Nephron progenitor cell (in vitro differentiated cells): ENCODE measurements at regions not wholly inside any gene's neighbourhood (a gene's known extent, or its start where the extent isn't known, plus 50 kb on each side); places are given as distances from the start of the nearest gene placed in this dataset.
"Not testable (repeated sequence)": the region's sequence is repeated elsewhere in the genome, so short reads cannot be mapped to it uniquely, and the experiment has no call there.

Experiments used
- DNase-seq: peaks from one replicate; pipeline ENCODE4 v3.0.0; 2021
- H3K27ac Mint-ChIP-seq: 2 replicates; pipeline ENCODE4 v1.8.0; 2021; ENCODE audit warnings: mild to moderate bottlenecking, moderate library complexity, mixed read lengths
- H3K27me3 Mint-ChIP-seq: 2 replicates; pipeline ENCODE4 v1.8.0; 2021; ENCODE audit warnings: mild to moderate bottlenecking, low read depth, mixed read lengths; ENCODE audit not compliant: poor library complexity
- H3K36me3 Mint-ChIP-seq: 2 replicates; pipeline ENCODE4 v1.8.0; 2021; ENCODE audit warnings: low read depth, mixed read lengths
- H3K4me1 Mint-ChIP-seq: 2 replicates; pipeline ENCODE4 v1.8.0; 2021; ENCODE audit warnings: mixed read lengths
- H3K4me3 Mint-ChIP-seq: 2 replicates; pipeline ENCODE4 v1.8.0; 2021; ENCODE audit warnings: mild to moderate bottlenecking, moderate library complexity, mixed read lengths
- H3K9me3 Mint-ChIP-seq: 2 replicates; pipeline ENCODE4 v1.8.0; 2021; ENCODE audit warnings: mild to moderate bottlenecking, moderate library complexity, mixed read lengths
- TF ChIP-seq, protein P1 (sequence below): fragments of 200-600 bp; sonication (generic); IDR thresholded peaks from 2 replicates; pipeline ENCODE4 v1.5.0; 2021; ENCODE audit warnings: antibody characterized with exemption

DNA sequence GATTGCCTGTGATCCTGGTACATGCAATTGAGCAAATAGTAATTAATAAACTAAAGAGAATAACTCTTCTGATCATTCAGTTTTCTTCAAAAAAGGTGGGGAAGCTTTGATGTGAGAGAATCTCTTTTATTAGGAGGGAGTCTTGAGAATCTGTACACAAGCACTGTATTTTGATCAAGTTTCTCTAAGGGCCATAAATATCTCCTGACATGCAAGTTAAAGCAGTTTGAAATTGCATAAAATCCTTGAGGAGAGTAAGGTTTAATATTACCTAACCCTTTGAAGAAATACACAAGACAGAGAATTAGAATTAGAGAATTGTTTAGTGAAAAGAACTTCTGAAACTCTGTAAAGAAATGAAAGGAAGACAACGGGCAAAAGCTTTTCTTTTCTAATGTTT lies 326.9 kb downstream of the FAT4 start:
- Mint-ChIP-seq H3K36me3 (no peaks in the 10 kb centered on the region), H3K4me3 (no peak overlapping the region)
- TF ChIP-seq, protein P1, sequence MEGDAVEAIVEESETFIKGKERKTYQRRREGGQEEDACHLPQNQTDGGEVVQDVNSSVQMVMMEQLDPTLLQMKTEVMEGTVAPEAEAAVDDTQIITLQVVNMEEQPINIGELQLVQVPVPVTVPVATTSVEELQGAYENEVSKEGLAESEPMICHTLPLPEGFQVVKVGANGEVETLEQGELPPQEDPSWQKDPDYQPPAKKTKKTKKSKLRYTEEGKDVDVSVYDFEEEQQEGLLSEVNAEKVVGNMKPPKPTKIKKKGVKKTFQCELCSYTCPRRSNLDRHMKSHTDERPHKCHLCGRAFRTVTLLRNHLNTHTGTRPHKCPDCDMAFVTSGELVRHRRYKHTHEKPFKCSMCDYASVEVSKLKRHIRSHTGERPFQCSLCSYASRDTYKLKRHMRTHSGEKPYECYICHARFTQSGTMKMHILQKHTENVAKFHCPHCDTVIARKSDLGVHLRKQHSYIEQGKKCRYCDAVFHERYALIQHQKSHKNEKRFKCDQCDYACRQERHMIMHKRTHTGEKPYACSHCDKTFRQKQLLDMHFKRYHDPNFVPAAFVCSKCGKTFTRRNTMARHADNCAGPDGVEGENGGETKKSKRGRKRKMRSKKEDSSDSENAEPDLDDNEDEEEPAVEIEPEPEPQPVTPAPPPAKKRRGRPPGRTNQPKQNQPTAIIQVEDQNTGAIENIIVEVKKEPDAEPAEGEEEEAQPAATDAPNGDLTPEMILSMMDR, result no peak

DNA sequence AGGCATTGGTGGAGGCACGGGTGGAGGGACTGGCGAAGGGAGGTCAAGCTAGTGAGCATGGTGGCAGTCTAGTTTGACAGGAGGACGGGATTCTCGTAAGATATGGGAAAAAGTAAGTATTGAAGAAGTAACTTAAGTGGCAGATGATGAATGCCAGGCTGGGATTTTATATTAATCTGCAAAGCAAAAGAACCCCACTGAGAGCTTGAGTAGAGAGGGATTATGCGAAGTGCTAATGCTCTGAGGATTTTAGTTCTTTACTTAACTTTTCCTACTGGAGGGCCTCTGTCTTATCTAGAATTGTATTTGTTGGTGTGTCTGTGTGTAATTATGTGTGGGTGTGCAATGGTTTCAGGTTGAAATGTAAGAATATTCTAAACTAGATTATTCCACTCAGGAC lies 327.9 kb downstream of the FAT4 start:
- Mint-ChIP-seq H3K4me1 (peaks cover 35% of the 10 kb centered on the region), H3K27me3 (no peaks in the 10 kb centered on the region), H3K36me3 (no peaks in the 10 kb centered on the region), H3K27ac (no peak overlapping the region), H3K4me3 (no peak overlapping the region), H3K9me3 (no peaks in the 10 kb centered on the region)
- TF ChIP-seq, protein P1, result no peak
- no peak for DNase-seq

More for the DNA sequence above, 326.9 kb downstream of the FAT4 start:
- peaks cover 35% of the 10 kb centered on the region for H3K4me1 Mint-ChIP-seq
- DNase-seq, result no peak
- H3K27me3 Mint-ChIP-seq, result no peaks in the 10 kb centered on the region
- H3K27ac Mint-ChIP-seq, result no peak overlapping the region
- no peaks in the 10 kb centered on the region for H3K9me3 Mint-ChIP-seq

DNA sequence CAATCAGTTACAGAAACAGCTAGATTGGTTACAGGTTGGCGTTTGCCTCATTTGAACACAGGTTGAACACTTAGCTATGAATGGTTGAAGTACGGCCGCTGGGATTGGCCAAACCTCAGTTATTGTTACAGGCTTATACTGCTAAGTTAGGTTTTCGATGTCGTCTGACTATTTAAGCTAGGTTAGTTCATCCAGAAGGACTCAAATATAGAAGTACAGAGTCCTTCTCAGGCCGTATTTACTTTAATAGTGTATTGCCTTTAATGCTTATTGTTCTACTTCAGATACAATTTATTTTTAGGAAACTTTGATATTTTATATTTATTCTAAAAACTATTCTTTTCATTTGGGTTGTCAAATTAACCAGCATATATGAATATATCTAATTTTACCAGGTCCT lies 334.7 kb downstream of the FAT4 start:
- Mint-ChIP-seq H3K4me1 (no peaks in the 10 kb centered on the region), H3K9me3 (peaks cover 7% of the 10 kb centered on the region), H3K27ac (no peak overlapping the region), H3K36me3 (no peaks in the 10 kb centered on the region), H3K4me3 (no peak overlapping the region), H3K27me3 (no peaks in the 10 kb centered on the region)
- TF ChIP-seq, protein P1, result no peak
- no peak for DNase-seq

DNA sequence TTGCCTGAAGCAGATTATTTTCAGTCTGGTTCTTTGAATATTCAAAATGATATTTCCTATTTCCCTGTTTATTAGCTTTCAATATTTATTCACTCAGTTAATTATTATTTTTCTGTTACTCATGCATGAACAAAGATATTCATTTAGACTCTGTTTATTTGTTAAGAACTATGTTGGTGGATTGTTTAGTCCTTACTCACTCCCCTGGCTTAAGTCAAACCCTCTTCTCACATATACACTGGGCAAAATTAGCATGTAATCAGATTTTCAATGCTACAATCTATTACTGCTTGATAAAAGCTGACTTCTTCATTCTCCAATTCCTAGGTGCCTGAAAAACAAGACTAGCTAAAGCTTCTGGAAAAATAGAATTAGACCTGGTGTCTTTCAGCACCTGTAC lies 335.8 kb downstream of the FAT4 start:
- H3K27ac Mint-ChIP-seq, result no peak overlapping the region
- no peaks in the 10 kb centered on the region for H3K27me3 Mint-ChIP-seq
- H3K36me3 Mint-ChIP-seq, result no peaks in the 10 kb centered on the region
- H3K9me3 Mint-ChIP-seq, result peaks cover 7% of the 10 kb centered on the region
- no peak overlapping the region for H3K4me3 Mint-ChIP-seq
- DNase-seq, result no peak
- TF ChIP-seq, protein P1, result no peak
- no peaks in the 10 kb centered on the region for H3K4me1 Mint-ChIP-seq

DNA sequence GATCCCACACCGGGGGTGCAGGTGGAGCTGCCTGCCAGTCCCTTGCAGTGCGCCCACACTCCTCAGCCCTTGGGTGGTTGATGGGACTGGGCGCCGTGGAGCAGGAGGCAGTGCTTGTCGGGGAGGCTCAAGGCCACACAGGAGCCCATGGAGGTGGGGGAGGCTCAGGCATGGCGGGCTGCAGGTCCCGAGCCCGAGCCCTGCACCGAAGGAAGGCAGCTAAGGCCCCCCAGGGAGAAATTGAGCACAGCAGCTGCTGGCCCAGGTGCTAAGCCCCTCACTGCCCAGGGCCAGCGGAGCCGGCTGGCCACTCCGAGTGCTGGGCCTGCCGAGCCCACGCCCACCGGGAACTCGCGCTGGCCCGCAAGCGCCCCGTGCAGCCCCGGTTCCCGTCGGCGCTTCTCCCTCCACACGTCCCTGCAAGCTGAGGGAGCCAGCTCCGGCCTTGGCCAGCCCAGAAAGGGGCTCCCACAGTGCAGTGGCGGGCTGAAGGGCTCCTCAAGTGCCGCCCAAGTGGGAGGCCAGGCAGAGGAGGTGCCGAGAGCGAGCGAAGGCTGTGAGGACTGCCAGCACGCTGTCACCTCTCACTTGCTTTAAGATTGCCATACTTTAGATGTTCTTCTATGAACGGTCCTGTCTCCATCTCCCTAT lies 337.1 kb downstream of the FAT4 start:
- not testable (repeated sequence) for H3K36me3 Mint-ChIP-seq, H3K4me3 Mint-ChIP-seq, H3K4me1 Mint-ChIP-seq, H3K27ac Mint-ChIP-seq, H3K27me3 Mint-ChIP-seq, DNase-seq, H3K9me3 Mint-ChIP-seq

DNA sequence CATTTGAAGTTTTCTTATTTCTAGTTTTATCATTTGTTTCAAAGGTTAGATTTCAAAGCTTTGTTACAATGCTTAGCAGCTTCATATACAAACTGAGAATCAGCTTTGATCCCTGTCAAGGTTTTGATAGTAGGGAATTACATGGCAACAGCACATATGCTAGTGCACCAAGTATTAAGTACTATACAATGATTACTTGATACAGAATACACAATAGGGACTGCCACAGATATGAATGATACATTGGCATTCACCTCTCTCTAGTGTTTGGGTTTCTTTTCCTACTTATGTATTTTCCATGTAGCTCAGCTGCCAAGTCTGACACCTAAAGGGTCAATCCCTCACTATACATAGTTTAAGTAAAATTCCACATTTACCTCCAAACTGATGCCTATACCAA lies 344.0 kb downstream of the FAT4 start:
- TF ChIP-seq, protein P1, result no peak
- Mint-ChIP-seq H3K27ac (no peak overlapping the region), H3K4me3 (no peak overlapping the region), H3K9me3 (no peaks in the 10 kb centered on the region), H3K4me1 (peaks cover 5% of the 10 kb centered on the region), H3K27me3 (no peaks in the 10 kb centered on the region), H3K36me3 (no peaks in the 10 kb centered on the region)
- DNase-seq, result no peak
